Gastroesophageal sphincter (tissue), 4 donors: ENCODE measurements at regions not wholly inside any gene's neighbourhood (a gene's known extent, or its start where the extent isn't known, plus 50 kb on each side); places are given as distances from the start of the nearest gene placed in this dataset.

Source experiments
- ATAC-seq: fragments of 150-250 bp; one replicate; pipeline ENCODE4 v1.9.1; 2016; ENCODE audit warnings: mild to moderate bottlenecking, moderate library complexity
- H3K27ac ChIP-seq, 4 donors: fragments of 200-600 bp; sonication (generic) in 3 of 4; 1 replicate in 3 of 4; 2 replicates in 1 of 4; pipeline ENCODE4 v1.5.1; 2016 to 2019
- H3K27me3 ChIP-seq: fragments of 200-600 bp; sonication (generic); one replicate; pipeline ENCODE4 v1.5.1; 2019
- H3K36me3 ChIP-seq, 2 donors: fragments of 200-600 bp; sonication (generic); one replicate each; pipeline ENCODE4 v1.5.1; 2019; ENCODE audit warnings: control low read depth in 1 of 2
- H3K4me1 ChIP-seq, 3 donors: fragments of 200-600 bp; sonication (generic); 1 replicate in 2 of 3; 2 replicates in 1 of 3; pipeline ENCODE4 v1.5.1; 2016 to 2019; ENCODE audit warnings: control low read depth in 2 of 3
- H3K4me3 ChIP-seq, 2 donors: fragments of 200-600 bp; sonication (generic); one replicate each; pipeline ENCODE4 v1.5.1; 2019; ENCODE audit warnings: mild to moderate bottlenecking in 1 of 2, moderate library complexity in 1 of 2
- H3K9me3 ChIP-seq, 3 donors: fragments of 200-600 bp; sonication (generic); one replicate each; pipeline ENCODE4 v1.5.1; 2017 to 2019; ENCODE audit warnings: control low read depth in 2 of 3
- EP300 ChIP-seq: sonication (generic); formaldehyde crosslinking; IDR thresholded peaks from one replicate; pipeline ENCODE4 v1.6.1; 2017; ENCODE audit warnings: antibody characterized with exemption, mild to moderate bottlenecking
- POLR2A ChIP-seq, 2 donors: fragments of 450-650 bp; IDR thresholded peaks; one replicate each; pipeline ENCODE4 v1.6.1; 2017; ENCODE audit warnings: antibody characterized with exemption in 2 of 2, mild to moderate bottlenecking in 2 of 2, moderate library complexity in 1 of 2
- POLR2AphosphoS5 ChIP-seq: sonication (generic); formaldehyde crosslinking; IDR thresholded peaks from one replicate; pipeline ENCODE4 v1.6.1; 2017; ENCODE audit warnings: antibody characterized with exemption
- WGBS, 2 donors: methylation state at CpG; one replicate each; pipeline ENCODE4 v1.1.5; 2018; ENCODE audit warnings: low coverage in 1 of 2; 5-methylcytosine and 5-hydroxymethylcytosine counted together
- TF ChIP-seq, protein P1 (sequence below), 4 experiments: fragments of 200-600 bp in 2 of 4; fragments of 450-650 bp in 2 of 4; sonication (generic) in 1 of 4; IDR thresholded peaks; one replicate each; pipeline ENCODE4 v1.5.1; 2017 to 2019; ENCODE audit warnings: antibody characterized with exemption in 4 of 4, mild to moderate bottlenecking in 2 of 4, moderate library complexity in 2 of 4

DNA sequence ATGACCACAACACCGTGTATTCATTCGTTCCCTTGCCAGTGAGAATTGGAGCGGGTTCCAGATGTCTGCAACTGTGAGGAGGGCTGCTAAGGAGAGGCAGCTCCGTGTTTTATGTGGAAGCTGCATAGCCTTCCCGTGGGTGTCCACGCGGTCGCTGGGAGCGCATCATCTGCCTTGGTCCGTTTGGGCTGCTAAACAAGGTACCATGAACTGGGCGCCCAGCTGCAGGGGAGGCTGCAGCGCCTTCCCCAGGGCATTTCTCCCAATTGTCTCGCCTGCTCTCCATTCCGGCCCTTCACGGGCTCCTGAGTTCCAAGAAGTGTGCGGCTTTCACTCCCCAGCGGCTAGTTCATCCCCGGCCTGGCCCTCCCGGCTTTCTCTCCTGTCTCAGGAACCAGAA, 1446.4 kb downstream of the TBC1D22A start:
- WGBS, 2 donors = 82 to 83% methylated on average over 2 to 4 of the region's 19 CpGs
- Histone ChIP-seq H3K4me1 (no peaks in the 10 kb centered on the region), H3K4me3 (no peak overlapping the region), H3K27me3 (peaks cover 56% of the 10 kb centered on the region), H3K27ac (no peak overlapping the region), H3K36me3 (no peaks in the 10 kb centered on the region), H3K9me3 (no peaks in the 10 kb centered on the region)
- TF ChIP-seq POLR2AphosphoS5 = no peak
- no peak for TF ChIP-seq POLR2A (IDR thresholded peaks at IDR 0.05)
- TF ChIP-seq, protein P1, sequence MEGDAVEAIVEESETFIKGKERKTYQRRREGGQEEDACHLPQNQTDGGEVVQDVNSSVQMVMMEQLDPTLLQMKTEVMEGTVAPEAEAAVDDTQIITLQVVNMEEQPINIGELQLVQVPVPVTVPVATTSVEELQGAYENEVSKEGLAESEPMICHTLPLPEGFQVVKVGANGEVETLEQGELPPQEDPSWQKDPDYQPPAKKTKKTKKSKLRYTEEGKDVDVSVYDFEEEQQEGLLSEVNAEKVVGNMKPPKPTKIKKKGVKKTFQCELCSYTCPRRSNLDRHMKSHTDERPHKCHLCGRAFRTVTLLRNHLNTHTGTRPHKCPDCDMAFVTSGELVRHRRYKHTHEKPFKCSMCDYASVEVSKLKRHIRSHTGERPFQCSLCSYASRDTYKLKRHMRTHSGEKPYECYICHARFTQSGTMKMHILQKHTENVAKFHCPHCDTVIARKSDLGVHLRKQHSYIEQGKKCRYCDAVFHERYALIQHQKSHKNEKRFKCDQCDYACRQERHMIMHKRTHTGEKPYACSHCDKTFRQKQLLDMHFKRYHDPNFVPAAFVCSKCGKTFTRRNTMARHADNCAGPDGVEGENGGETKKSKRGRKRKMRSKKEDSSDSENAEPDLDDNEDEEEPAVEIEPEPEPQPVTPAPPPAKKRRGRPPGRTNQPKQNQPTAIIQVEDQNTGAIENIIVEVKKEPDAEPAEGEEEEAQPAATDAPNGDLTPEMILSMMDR (IDR thresholded peaks at IDR 0.05) = no peak
- no peak for TF ChIP-seq EP300
- no peak for ATAC-seq

DNA sequence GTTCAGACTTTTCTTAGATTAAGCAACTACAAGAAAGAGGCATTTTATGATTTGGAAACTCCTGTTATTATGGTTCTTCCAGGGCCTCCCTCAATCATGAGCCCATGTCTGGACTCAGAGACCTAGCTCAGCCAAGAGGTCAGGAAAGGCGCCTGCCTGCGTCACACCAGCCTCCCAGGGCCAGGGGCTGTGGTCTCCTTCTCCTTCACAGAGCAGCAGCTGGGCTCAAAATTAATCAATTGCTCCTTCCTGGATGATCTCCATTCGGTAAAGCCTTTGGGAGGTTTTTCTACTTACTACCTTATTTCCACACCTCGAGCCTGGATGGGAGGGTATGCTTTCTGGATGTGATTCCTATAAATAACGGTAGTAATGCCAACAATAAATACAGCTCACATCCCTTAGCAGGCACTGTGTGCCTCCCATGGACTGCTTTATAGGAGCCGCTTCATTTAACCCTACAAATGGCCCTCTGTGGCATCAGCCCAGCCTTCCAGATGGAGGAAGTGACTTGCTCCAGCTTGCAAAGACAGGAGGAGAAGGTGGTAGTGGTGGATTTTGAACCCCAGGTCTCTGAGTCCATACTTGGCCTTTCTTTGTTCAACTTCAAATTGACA, 1445.6 kb downstream of the TBC1D22A start:
- H3K4me1 ChIP-seq = no peaks in the 10 kb centered on the region
- peaks cover 50% of the 10 kb centered on the region for H3K27me3 ChIP-seq
- WGBS, 2 donors = 25 to 52% methylated on average over 2 to 6 of the region's 6 CpGs
- TF ChIP-seq EP300 = no peak
- TF ChIP-seq, protein P1 (IDR thresholded peaks at IDR 0.05) = no peak
- no peak for TF ChIP-seq POLR2AphosphoS5
- TF ChIP-seq POLR2A (IDR thresholded peaks at IDR 0.05) = no peak
- H3K36me3 ChIP-seq = no peaks in the 10 kb centered on the region
- H3K27ac ChIP-seq = no peak overlapping the region
- H3K4me3 ChIP-seq = no peak overlapping the region
- ATAC-seq = no peak
- H3K9me3 ChIP-seq = no peaks in the 10 kb centered on the region

DNA sequence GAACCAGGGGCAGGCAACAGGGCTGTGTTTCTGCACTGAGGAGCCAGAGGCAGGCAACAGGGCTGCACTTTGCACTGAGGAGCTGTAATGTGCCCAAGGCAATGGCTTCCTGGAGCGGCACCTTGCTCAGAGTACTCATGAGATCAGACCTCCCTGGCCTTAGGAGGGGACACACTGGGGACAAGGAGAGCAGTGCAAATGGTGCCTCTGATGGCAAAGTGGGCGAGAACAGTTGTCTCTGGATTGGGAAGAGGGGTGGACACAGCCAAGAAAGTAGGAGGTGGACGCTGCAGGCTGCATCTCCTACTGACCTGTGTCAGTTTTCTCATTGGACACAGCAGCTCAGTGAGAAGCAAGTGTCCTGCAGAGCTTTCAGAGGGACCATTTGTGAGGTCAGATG, 1443.3 kb downstream of the TBC1D22A start:
- no peak for ATAC-seq
- 60 to 80% methylated on average over 1 to 2 of the region's 3 CpGs for WGBS, 2 donors
- TF ChIP-seq, protein P1 (IDR thresholded peaks at IDR 0.05) = no peak
- no peak for TF ChIP-seq EP300
- no peak for TF ChIP-seq POLR2A (IDR thresholded peaks at IDR 0.05)
- no peak for TF ChIP-seq POLR2AphosphoS5
- Histone ChIP-seq H3K27me3 (peaks cover 50% of the 10 kb centered on the region), H3K27ac (no peak overlapping the region), H3K4me1 (no peaks in the 10 kb centered on the region), H3K9me3 (peaks cover 0 to 6% (median 0%) of the 10 kb centered on the region in 3 donors), H3K4me3 (no peak overlapping the region), H3K36me3 (no peaks in the 10 kb centered on the region)

DNA sequence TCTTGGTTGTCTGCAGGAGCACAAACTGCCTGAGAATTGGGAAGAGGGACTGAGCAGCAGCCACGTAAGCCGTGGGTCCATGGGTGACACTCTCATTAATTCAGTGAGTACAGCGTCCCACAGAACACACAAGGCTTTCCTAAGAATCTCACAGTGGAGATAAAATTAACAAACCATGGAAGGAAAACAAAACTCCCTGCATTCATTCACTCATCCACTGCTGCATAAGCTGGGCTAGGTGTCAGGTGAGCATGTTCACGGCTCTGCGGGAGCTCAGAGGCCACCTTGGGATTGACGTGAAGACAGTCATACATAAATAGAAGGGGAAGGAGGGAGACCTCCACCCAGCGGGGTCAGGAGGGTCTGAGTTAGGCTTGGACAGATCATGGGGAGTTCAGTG, 1442.7 kb downstream of the TBC1D22A start:
- H3K27me3 ChIP-seq = peaks cover 43% of the 10 kb centered on the region
- H3K4me1 ChIP-seq = no peaks in the 10 kb centered on the region
- peaks cover 0 to 6% (median 0%) of the 10 kb centered on the region in 3 donors for H3K9me3 ChIP-seq
- TF ChIP-seq POLR2A (IDR thresholded peaks at IDR 0.05) = no peak
- no peak for TF ChIP-seq EP300
- TF ChIP-seq, protein P1 (IDR thresholded peaks at IDR 0.05) = no peak
- TF ChIP-seq POLR2AphosphoS5 = no peak
- no peak overlapping the region for H3K27ac ChIP-seq
- 72 to 76% methylated on average over 4 to 7 of the region's 7 CpGs for WGBS, 2 donors
- ATAC-seq = no peak
- no peaks in the 10 kb centered on the region for H3K36me3 ChIP-seq
- no peak overlapping the region for H3K4me3 ChIP-seq

DNA sequence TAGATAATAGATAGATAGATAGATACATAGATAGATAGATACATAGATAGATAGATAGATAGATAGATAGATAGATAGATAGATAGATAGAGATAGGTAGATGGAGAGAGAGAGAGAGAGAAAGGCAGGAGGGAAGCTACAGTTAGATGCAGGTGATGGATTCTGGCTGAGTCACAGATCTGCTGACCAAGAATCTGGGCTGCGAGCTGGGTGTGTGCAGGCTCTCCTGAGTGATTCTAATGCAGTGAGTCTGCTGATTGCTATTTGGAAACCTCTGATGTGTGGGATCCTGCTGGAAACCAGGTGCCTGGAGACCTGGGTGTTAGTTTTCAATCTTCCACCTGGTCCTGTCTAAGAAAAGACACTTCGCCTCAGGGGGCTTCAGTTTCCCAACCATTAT, 1441.8 kb downstream of the TBC1D22A start:
- TF ChIP-seq POLR2AphosphoS5 (no peak), POLR2A (IDR thresholded peaks at IDR 0.05) (no peak), EP300 (no peak)
- TF ChIP-seq, protein P1 (IDR thresholded peaks at IDR 0.05) = no peak
- Histone ChIP-seq H3K27ac (no peak overlapping the region), H3K9me3 (peaks cover 0 to 6% (median 0%) of the 10 kb centered on the region in 3 donors), H3K36me3 (no peaks in the 10 kb centered on the region), H3K4me3 (no peak overlapping the region), H3K4me1 (no peaks in the 10 kb centered on the region), H3K27me3 (peaks cover 49% of the 10 kb centered on the region)
- WGBS, 2 donors = 66 to 83% methylated on average over 1 to 2 of the region's 2 CpGs
- no peak for ATAC-seq
